Aorta (tissue), 5 donors: ENCODE measurements at regions not wholly inside any gene's neighbourhood (a gene's known extent, or its start where the extent isn't known, plus 50 kb on each side); places are given as distances from the start of the nearest gene placed in this dataset.
"Not testable (repeated sequence)": the region's sequence is repeated elsewhere in the genome, so short reads cannot be mapped to it uniquely, and the experiment has no call there.

Experiments used
- ATAC-seq: fragments of 200-7000 bp; cut with Tn5 transposase; one replicate; pipeline ENCODE4 v1.9.1; 2022; ENCODE audit warnings: moderate library complexity; ENCODE audit not compliant: low FRiP score
- DNase-seq, 2 donors: peaks; one replicate each; pipeline ENCODE4 v3.0.0-alpha.2; 2020
- H3K27ac ChIP-seq, 2 donors: one replicate each; pipeline ENCODE4 v1.5.1; 2013; ENCODE audit warnings: low read length in 2 of 2, mild to moderate bottlenecking in 2 of 2, moderate library complexity in 2 of 2, control low read depth in 1 of 2, inconsistent platforms in 1 of 2, low read depth in 1 of 2
- H3K27me3 ChIP-seq, 2 donors: one replicate each; pipeline ENCODE4 v1.6.1; 2013; ENCODE audit warnings: control low read depth in 1 of 2, low read length in 1 of 2, mild to moderate bottlenecking in 1 of 2, moderate library complexity in 1 of 2; ENCODE audit not compliant: insufficient read depth in 2 of 2, control insufficient read depth in 1 of 2
- H3K36me3 ChIP-seq, 2 donors: one replicate each; pipeline ENCODE4 v1.6.1; 2013; ENCODE audit warnings: control low read depth in 1 of 2, low read length in 1 of 2, mild to moderate bottlenecking in 1 of 2; ENCODE audit not compliant: insufficient read depth in 2 of 2, control insufficient read depth in 1 of 2
- H3K4me1 ChIP-seq, 2 donors: one replicate each; pipeline ENCODE4 v1.6.1; 2013; ENCODE audit warnings: low read length in 2 of 2, control low read depth in 1 of 2, mild to moderate bottlenecking in 1 of 2, moderate library complexity in 1 of 2; ENCODE audit not compliant: insufficient read depth in 2 of 2, control insufficient read depth in 1 of 2
- H3K4me3 ChIP-seq, 2 donors: one replicate each; pipeline ENCODE4 v1.5.1; 2013; ENCODE audit warnings: low read length in 2 of 2, control low read depth in 1 of 2, mild to moderate bottlenecking in 1 of 2
- H3K9me3 ChIP-seq: one replicate; pipeline ENCODE4 v1.6.1; 2013; ENCODE audit warnings: mild to moderate bottlenecking, low read length; ENCODE audit not compliant: control insufficient read depth
- WGBS, 2 donors: extraction: QIAGEN DNeasy Blood & Tissue Kit; methylation state at CpG; one replicate each; pipeline ENCODE4 v1.1.7; 2013; 5-methylcytosine and 5-hydroxymethylcytosine counted together
- intact Hi-C, 2 donors: fragments of 100-400 bp; cut with DNase I; formaldehyde crosslinking; loops; one replicate each; pipeline versions ENCODE4 v1.14.2 to v1.15.0; 2022
- donor health status: healthy with polysubstance abuse.
- donor health status: Bipolar disorder and iron deficiency.
- donor health status: DM: no; HTN: no; CAD: no.
- donor health status: DM: no; HTN: no; CAD: no.
- donor health status: DM: yes; HTN: yes; CAD: no.

GRCh38 chr5:28823231-28823630 is 1784.8 kb upstream of the CDH9 start:
- Histone ChIP-seq H3K27me3 (no peaks in the 10 kb centered on the region), H3K4me3 (no peak overlapping the region), H3K27ac (no peak overlapping the region), H3K36me3 (no peaks in the 10 kb centered on the region), H3K4me1 (no peaks in the 10 kb centered on the region), H3K9me3 (no peaks in the 10 kb centered on the region)
- intact Hi-C loops: no loop called here
- peak in 1 of 2 donors; percentile 11 for DNase-seq
- WGBS, 2 donors: 84 to 90% methylated on average over 1 of the region's 1 CpG
- ATAC-seq: no peak

- H3K9me3 ChIP-seq: no peaks in the 10 kb centered on the region
- H3K4me3 ChIP-seq: no peak overlapping the region
- no peaks in the 10 kb centered on the region for H3K27me3 ChIP-seq
- intact Hi-C loops: no loop called here
- no peaks in the 10 kb centered on the region for H3K36me3 ChIP-seq
- WGBS, 2 donors: 61 to 63% methylated on average over 2 of the region's 2 CpGs
- no peaks in the 10 kb centered on the region for H3K4me1 ChIP-seq
- no peak overlapping the region for H3K27ac ChIP-seq
- ATAC-seq (no peak), DNase-seq (no peak)
Measured at GRCh38 chr5:28822071-28822470, 1783.7 kb upstream of the CDH9 start.

DNA sequence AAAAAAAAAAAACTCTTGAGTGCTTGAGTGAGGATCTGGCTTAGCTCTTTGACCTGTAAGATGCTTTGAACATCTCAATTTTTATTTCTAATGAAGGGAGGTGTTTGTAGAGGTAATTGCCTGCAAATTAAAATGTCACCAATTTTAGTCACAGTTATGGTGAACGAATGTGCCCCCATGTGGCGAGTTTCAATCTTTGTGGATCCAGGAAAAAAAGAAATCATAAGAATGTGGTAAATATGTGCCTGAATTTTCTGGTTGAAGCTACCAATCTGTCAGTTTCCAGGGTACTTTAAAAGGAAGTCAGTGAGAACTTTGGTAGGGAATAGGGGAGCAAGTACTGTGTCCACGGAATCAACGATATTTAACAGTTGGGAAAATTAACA is 1772.4 kb upstream of the CDH9 start:
- no peaks in the 10 kb centered on the region for H3K4me1 ChIP-seq
- no peak for ATAC-seq
- DNase-seq: no peak
- H3K9me3 ChIP-seq: no peaks in the 10 kb centered on the region
- no peak overlapping the region for H3K27ac ChIP-seq
- H3K27me3 ChIP-seq: no peaks in the 10 kb centered on the region
- H3K36me3 ChIP-seq: no peaks in the 10 kb centered on the region
- no peak overlapping the region for H3K4me3 ChIP-seq
- intact Hi-C loops: no loop called here
- WGBS, 2 donors: 74 to 77% methylated on average over 4 of the region's 4 CpGs

DNA sequence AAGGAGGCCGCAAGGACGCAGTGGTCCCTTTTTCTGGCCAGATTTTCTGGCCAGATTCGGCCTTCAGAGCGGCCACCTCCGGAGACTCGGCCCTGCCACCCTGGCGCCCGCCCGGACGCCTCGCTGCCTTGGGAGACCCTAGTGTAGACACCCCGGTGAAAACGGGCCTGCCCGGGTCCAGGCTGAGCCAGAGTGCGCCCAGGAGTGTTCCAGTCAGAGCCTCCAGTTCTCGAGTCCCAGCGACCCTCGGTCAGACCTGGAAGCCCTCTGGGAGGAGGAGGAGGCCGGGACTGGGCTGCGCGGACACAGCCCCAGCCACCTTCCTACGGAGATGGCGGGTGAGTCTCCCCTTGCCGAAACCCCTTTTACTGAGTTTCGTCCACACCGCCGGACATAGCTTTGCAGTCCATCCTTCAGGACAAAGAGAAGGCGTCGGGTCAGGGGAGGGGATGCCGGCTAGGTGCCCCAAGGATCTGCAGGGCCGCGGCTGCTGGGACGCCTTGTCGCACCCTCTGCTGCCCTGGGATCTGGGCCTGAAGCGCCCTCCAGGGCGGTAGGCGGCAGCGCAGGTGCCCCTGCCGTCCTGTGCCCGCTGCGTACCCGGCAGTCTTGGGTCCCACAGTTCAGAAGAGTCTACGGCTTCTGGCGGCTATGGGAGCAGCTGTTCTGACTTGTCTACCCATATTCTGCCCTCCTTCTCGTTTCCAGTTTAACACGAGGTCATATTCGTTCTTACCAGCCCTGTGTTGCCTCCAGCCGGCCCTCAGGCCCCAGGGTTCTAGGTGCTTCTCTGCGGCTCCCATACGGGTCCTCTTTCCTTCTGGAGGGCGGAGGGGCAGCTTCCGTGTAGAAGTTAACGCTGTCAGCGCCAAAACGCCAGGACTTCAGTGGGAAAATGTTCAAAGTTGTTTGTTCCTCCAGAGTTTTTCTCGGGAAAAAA is 1771.7 kb upstream of the CDH9 start:
- H3K36me3 ChIP-seq: no peaks in the 10 kb centered on the region
- H3K27me3 ChIP-seq: no peaks in the 10 kb centered on the region
- intact Hi-C loops: no loop called here
- H3K4me1 ChIP-seq: no peaks in the 10 kb centered on the region
- no peak overlapping the region for H3K27ac ChIP-seq
- H3K9me3 ChIP-seq: no peaks in the 10 kb centered on the region
- no peak for ATAC-seq
- H3K4me3 ChIP-seq: no peak overlapping the region
- peak in 1 of 2 donors; percentile 51 for DNase-seq
- WGBS, 2 donors: 91 to 92% methylated on average over 56 of the region's 56 CpGs

DNA sequence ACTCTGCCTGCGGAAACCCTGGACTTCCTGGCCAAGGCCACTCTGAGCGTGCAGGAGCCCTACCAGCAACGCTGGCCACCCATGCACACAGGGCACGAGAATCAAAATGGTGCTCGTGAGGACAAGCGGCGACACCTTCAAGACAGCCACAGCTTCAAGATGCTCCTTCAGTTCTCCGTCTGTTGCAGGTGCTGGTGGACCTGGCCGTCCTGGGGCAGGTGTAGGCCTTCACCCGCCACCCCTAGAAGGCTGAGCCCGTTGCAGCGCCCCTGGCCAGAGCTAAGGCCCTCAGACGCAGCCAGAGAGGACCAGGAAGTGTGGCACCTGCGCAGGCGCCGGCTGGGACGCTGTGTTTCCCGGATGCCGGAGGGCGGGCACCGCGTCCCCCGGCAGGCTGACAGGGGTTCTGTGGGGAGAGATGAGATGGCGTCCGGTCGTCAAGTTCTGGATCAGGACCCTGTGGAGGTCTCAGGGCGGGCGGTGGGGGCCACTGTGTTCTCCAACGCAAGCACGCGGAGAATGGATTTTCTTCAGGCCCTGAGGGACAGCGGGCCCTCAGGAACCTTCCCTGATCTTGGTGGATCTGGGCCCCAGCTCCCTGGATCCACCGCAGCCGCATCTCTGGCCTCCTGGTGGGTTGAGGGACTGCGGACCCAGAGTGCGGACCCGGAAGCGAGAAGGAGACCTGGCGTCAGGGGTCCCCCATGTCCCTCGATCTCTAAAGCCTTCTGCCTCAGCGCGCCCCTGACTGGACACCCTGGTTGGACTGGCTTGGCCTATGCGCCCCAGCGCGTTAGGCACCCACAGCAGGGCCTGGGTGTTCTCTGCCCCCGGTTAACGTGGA is 1770.8 kb upstream of the CDH9 start:
- H3K27ac ChIP-seq: no peak overlapping the region
- H3K36me3 ChIP-seq: no peaks in the 10 kb centered on the region
- peak in 1 of 2 donors; percentile 65 for DNase-seq
- ATAC-seq: no peak
- H3K27me3 ChIP-seq: no peaks in the 10 kb centered on the region
- intact Hi-C loops: no loop called here
- no peaks in the 10 kb centered on the region for H3K9me3 ChIP-seq
- 95% methylated on average over 47 of the region's 47 CpGs for WGBS, 2 donors
- no peaks in the 10 kb centered on the region for H3K4me1 ChIP-seq
- no peak overlapping the region for H3K4me3 ChIP-seq

GRCh38 chr5:28807195-28807729 is 1768.9 kb upstream of the CDH9 start:
- no peaks in the 10 kb centered on the region for H3K27me3 ChIP-seq
- ATAC-seq (no peak), DNase-seq (no peak)
- H3K4me1 ChIP-seq: no peaks in the 10 kb centered on the region
- H3K4me3 ChIP-seq: no peak overlapping the region
- intact Hi-C loops: no loop called here
- 2% methylated on average over 2 of the region's 2 CpGs for whole genome bisulfite sequencing, 2 donors
- H3K36me3 ChIP-seq: no peaks in the 10 kb centered on the region
- no peak overlapping the region for H3K27ac ChIP-seq
- no peaks in the 10 kb centered on the region for H3K9me3 ChIP-seq

DNA sequence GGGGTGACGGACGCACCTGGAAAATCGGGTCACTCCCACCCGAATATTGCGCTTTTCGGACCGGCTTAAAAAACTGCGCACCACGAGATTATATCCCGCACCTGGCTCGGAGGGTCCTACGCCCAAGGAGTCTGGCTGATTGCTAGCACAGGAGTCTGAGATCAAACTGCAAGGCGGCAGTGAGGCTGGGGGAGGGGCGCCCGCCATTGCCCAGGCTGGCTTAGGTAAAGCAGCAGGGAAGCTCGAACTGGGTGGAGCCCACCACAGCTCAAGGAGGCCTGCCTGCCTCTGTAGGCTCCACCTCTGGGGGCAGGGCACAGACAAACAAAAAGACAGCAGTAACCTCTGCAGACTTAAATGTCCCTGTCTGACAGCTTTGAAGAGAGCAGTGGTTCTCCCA is 1760.6 kb upstream of the CDH9 start:
- H3K36me3 ChIP-seq, H3K4me3 ChIP-seq, H3K4me1 ChIP-seq, ATAC-seq, H3K27me3 ChIP-seq, intact Hi-C loops, DNase-seq, H3K27ac ChIP-seq, H3K9me3 ChIP-seq: not testable (repeated sequence)
- WGBS, 2 donors: 93 to 95% methylated on average over 3 to 16 of the region's 16 CpGs

DNA sequence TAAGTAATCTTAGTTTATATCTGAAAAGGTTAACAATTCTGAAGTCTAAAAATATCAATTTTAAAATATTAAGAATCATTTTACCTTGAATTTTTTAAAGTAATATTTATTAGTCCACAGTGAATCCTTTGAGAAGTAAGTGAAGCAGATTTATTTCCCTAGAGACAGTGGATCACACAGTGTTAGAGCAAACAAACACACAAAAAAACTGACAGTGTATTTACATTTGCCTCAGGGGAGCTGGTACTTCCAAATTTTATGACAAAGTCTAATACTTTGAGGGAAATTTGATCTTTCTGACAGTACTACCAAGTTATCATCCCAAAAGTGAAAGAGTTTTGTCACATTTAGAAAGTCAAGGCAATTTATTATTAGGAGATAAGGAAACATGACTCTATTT is 1750.6 kb upstream of the CDH9 start:
- DNase-seq (no peak), ATAC-seq (no peak)
- H3K27ac ChIP-seq: no peak overlapping the region
- H3K4me3 ChIP-seq: no peak overlapping the region
- no peaks in the 10 kb centered on the region for H3K27me3 ChIP-seq
- H3K4me1 ChIP-seq: no peaks in the 10 kb centered on the region
- H3K9me3 ChIP-seq: no peaks in the 10 kb centered on the region
- intact Hi-C loops: no loop called here
- H3K36me3 ChIP-seq: no peaks in the 10 kb centered on the region
